Spleen (tissue), 7 donors: ENCODE measurements at regions not wholly inside any gene's neighbourhood (a gene's known extent, or its start where the extent isn't known, plus 50 kb on each side); places are given as distances from the start of the nearest gene placed in this dataset.

Experiments
- POLR2A ChIP-seq, 3 donors: fragments of 450-650 bp; IDR thresholded peaks; one replicate each; pipeline ENCODE4 v1.5.1; 2017; ENCODE audit warnings: antibody characterized with exemption in 3 of 3, mild to moderate bottlenecking in 1 of 3
- TF ChIP-seq, protein P1 (sequence below), 11 experiments: fragments of 200-600 bp in 7 of 11; fragments of 450-650 bp in 4 of 11; sonication (generic) in 4 of 11; IDR thresholded peaks in 8 of 11; conservative IDR thresholded peaks in 3 of 11; 1 replicate in 7 of 11; 2 replicates in 4 of 11; pipeline versions ENCODE4 v1.4.0 to v1.8.0; 2016 to 2021; ENCODE audit warnings: antibody characterized with exemption in 11 of 11, inconsistent platforms in 4 of 11, mild to moderate bottlenecking in 1 of 11
- donor health status: DM: no; HTN: no; CAD: no; lungs with moderate emphysema.
- donor health status: DM: no; HTN: no; CAD: no.
- donor health status: DM: no; HTN: no; CAD: no.

DNA sequence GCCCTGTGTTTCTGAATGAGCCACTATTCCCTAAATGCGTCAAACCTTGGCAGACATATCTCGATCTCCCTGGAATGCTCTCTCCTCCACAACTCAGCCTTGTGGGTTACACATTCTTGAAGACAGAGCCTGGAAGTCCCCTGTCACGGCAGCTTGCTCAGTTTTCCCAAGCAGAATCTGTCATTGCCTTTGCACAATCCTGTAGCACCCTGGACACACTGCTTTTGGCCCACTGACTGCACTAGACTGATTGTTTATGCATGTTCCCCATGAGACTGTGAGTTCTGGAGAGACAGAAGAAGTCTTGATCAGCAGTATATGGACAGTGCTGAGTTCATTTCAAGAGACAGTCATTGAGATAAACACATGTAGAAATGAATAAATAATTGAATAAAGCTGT lies 406.7 kb downstream of the CD83 start:
- TF ChIP-seq POLR2A (IDR thresholded peaks at IDR 0.05), result no peak
- TF ChIP-seq, protein P1, sequence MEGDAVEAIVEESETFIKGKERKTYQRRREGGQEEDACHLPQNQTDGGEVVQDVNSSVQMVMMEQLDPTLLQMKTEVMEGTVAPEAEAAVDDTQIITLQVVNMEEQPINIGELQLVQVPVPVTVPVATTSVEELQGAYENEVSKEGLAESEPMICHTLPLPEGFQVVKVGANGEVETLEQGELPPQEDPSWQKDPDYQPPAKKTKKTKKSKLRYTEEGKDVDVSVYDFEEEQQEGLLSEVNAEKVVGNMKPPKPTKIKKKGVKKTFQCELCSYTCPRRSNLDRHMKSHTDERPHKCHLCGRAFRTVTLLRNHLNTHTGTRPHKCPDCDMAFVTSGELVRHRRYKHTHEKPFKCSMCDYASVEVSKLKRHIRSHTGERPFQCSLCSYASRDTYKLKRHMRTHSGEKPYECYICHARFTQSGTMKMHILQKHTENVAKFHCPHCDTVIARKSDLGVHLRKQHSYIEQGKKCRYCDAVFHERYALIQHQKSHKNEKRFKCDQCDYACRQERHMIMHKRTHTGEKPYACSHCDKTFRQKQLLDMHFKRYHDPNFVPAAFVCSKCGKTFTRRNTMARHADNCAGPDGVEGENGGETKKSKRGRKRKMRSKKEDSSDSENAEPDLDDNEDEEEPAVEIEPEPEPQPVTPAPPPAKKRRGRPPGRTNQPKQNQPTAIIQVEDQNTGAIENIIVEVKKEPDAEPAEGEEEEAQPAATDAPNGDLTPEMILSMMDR (IDR thresholded peaks at IDR 0.05 in 8 of 11, conservative IDR thresholded peaks at IDR 0.05 in 3 of 11), result no peak
